IMR-90 (cell line): ENCODE measurements at regions not wholly inside any gene's neighbourhood (a gene's known extent, or its start where the extent isn't known, plus 50 kb on each side); places are given as distances from the start of the nearest gene placed in this dataset.

Source experiments
- ATAC-seq: fragments of 200-7000 bp; cut with Tn5 transposase; 2 replicates; pipeline ENCODE4 v1.9.1; 2020; ENCODE audit warnings: low read depth, mild to moderate bottlenecking, moderate library complexity
- BruUV-seq: library from RNA; stranded (reverse); fragments of 400-500 nt; replicated peaks from 2 replicates; lab custom pipeline; 2021; lab: Mats Ljungman, UMichigan
- CTCF ChIA-PET: fragments of 300-600 bp; formaldehyde crosslinking; extraction: SDS; loops from one replicate; lab custom pipeline; 2021; ENCODE audit warnings: antibody characterized with exemption; lab: Yijun Ruan, JAX
- POLR2A ChIA-PET: fragments of 300-600 bp; sonication (Branson Sonifier 250); formaldehyde crosslinking; loops from one replicate; lab custom pipeline; 2022; ENCODE audit warnings: antibody characterized with exemption; ENCODE audit not compliant: unreplicated experiment; lab: Charles Lee
- DNase-seq: peaks from one replicate; pipeline ENCODE4 v3.0.0; 2013
- H2AFZ ChIP-seq: replicated peaks from 2 replicates; pipeline ENCODE3; 2013; ENCODE audit warnings: low read length, mild to moderate bottlenecking; ENCODE audit not compliant: poor library complexity
- H2AK5ac ChIP-seq: 2 replicates; pipeline ENCODE4 v1.6.1; 2013; ENCODE audit warnings: low read depth, low read length, inconsistent platforms
- H2AK9ac ChIP-seq: replicated peaks from 2 replicates; pipeline ENCODE3; 2013; ENCODE audit warnings: mild to moderate bottlenecking, low read depth, low read length, moderate library complexity; ENCODE audit not compliant: poor library complexity
- H2BK120ac ChIP-seq: 2 replicates; pipeline ENCODE4 v1.6.1; 2013; ENCODE audit warnings: low read depth, low read length, inconsistent platforms
- H2BK15ac ChIP-seq: 3 replicates; pipeline ENCODE4 v1.6.1; 2013; ENCODE audit warnings: low read depth, low read length, inconsistent platforms
- H2BK20ac ChIP-seq: 2 replicates; pipeline ENCODE4 v1.6.1; 2013; ENCODE audit warnings: low read depth, mild to moderate bottlenecking, inconsistent platforms, low read length, moderate library complexity
- H2BK5ac ChIP-seq: 2 replicates; pipeline ENCODE4 v1.6.1; 2013; ENCODE audit warnings: mild to moderate bottlenecking, low read depth, low read length, inconsistent platforms; ENCODE audit not compliant: poor library complexity, severe bottlenecking
- H3K14ac ChIP-seq: replicated peaks from 2 replicates; pipeline ENCODE4 v1.6.1; 2013; ENCODE audit warnings: low read depth, low read length, inconsistent platforms
- H3K18ac ChIP-seq: 2 replicates; pipeline ENCODE4 v1.6.1; 2013; ENCODE audit warnings: low read depth, low read length, control low read depth
- H3K23ac ChIP-seq: 2 replicates; pipeline ENCODE4 v1.6.1; 2013; ENCODE audit warnings: low read depth, low read length, inconsistent platforms
- H3K27ac ChIP-seq: 2 replicates; pipeline ENCODE4 v1.5.1; 2013; ENCODE audit warnings: mild to moderate bottlenecking, control low read depth, low read length; ENCODE audit not compliant: insufficient read depth
- H3K27me3 ChIP-seq: 2 replicates; pipeline ENCODE4 v1.6.1; 2013; ENCODE audit warnings: low read length; ENCODE audit not compliant: control insufficient read depth, insufficient read depth
- H3K36me3 ChIP-seq: 2 replicates; pipeline ENCODE4 v1.6.1; 2013; ENCODE audit warnings: low read length, mixed read lengths; ENCODE audit not compliant: control insufficient read depth, insufficient read depth
- H3K4ac ChIP-seq: 2 replicates; pipeline ENCODE4 v1.6.1; 2013; ENCODE audit warnings: low read depth, low read length, inconsistent platforms
- H3K4me1 ChIP-seq: 2 replicates; pipeline ENCODE4 v1.6.1; 2013; ENCODE audit warnings: low read length, mixed read lengths; ENCODE audit not compliant: control insufficient read depth, insufficient read depth
- H3K4me2 ChIP-seq: 2 replicates; pipeline ENCODE4 v1.6.1; 2013; ENCODE audit warnings: low read depth, mild to moderate bottlenecking, control low read depth, low read length, moderate library complexity
- H3K4me3 ChIP-seq: 2 replicates; pipeline ENCODE4 v1.5.1; 2013; ENCODE audit warnings: low read depth, mild to moderate bottlenecking, control low read depth, low read length, moderate library complexity; ENCODE audit not compliant: insufficient read depth
- H3K56ac ChIP-seq: 2 replicates; pipeline ENCODE4 v1.6.1; 2013; ENCODE audit warnings: low read length, inconsistent platforms; ENCODE audit not compliant: insufficient read depth; ENCODE audit errors: extremely low read depth
- H3K79me1 ChIP-seq, 2 experiments: 2 replicates each; pipeline ENCODE4 v1.6.1; 2013; ENCODE audit warnings: low read length in 2 of 2, inconsistent platforms in 1 of 2, low read depth in 1 of 2
- H3K9ac ChIP-seq: 2 replicates; pipeline ENCODE4 v1.6.1; 2013; ENCODE audit warnings: low read depth, low read length, control low read depth
- H3K9me1 ChIP-seq: 2 replicates; pipeline ENCODE4 v1.6.1; 2013; ENCODE audit warnings: low read length, inconsistent platforms; ENCODE audit not compliant: insufficient read depth
- H3K9me3 ChIP-seq: 2 replicates; pipeline ENCODE4 v1.6.1; 2013; ENCODE audit warnings: low read length; ENCODE audit not compliant: control insufficient read depth, insufficient read depth
- H4K20me1 ChIP-seq: 2 replicates; pipeline ENCODE4 v1.6.1; 2013; ENCODE audit warnings: low read length, inconsistent platforms; ENCODE audit not compliant: insufficient read depth
- H4K5ac ChIP-seq: 2 replicates; pipeline ENCODE4 v1.6.1; 2013; ENCODE audit warnings: mild to moderate bottlenecking, low read depth, low read length, control low read depth
- H4K8ac ChIP-seq, 2 experiments: 2 replicates each; pipeline ENCODE4 v1.6.1; 2013; ENCODE audit warnings: low read depth in 2 of 2, low read length in 2 of 2, control low read depth in 1 of 2, inconsistent platforms in 1 of 2
- H4K91ac ChIP-seq: 2 replicates; pipeline ENCODE4 v1.6.1; 2013; ENCODE audit warnings: low read depth, low read length, inconsistent platforms; ENCODE audit not compliant: insufficient read depth
- CEBPB ChIP-seq: IDR thresholded peaks from 2 replicates; pipeline ENCODE4 v1.6.1; 2012; ENCODE audit warnings: low read depth, low read length, improper control_type of control experiment
- CTCF ChIP-seq: conservative IDR thresholded peaks from 2 replicates; pipeline ENCODE4 v1.5.1; 2012; ENCODE audit warnings: mild to moderate bottlenecking, low read depth, low read length, improper control_type of control experiment
- FOS ChIP-seq: fragments of 150-350 bp; IDR thresholded peaks from 2 replicates; pipeline ENCODE4 v1.6.1; 2016; ENCODE audit warnings: low read depth, low read length
- MAFK ChIP-seq: IDR thresholded peaks from 2 replicates; pipeline ENCODE4 v1.6.1; 2012; ENCODE audit warnings: low read depth, low read length, improper control_type of control experiment
- MAZ ChIP-seq: IDR thresholded peaks from 2 replicates; pipeline ENCODE4 v1.6.1; 2012; ENCODE audit warnings: low read depth, mild to moderate bottlenecking, low read length, improper control_type of control experiment, moderate library complexity, borderline replicate concordance
- RCOR1 ChIP-seq: IDR thresholded peaks from 2 replicates; pipeline ENCODE4 v1.6.1; 2012; ENCODE audit warnings: mild to moderate bottlenecking, low read length, improper control_type of control experiment; ENCODE audit not compliant: insufficient replicate concordance
- SMC3 ChIP-seq: fragments of 150-350 bp; IDR thresholded peaks from 2 replicates; pipeline ENCODE4 v1.6.1; 2016; ENCODE audit warnings: low read depth, mild to moderate bottlenecking, antibody characterized with exemption, low read length, moderate library complexity
- USF2 ChIP-seq: fragments of 150-350 bp; IDR thresholded peaks from 2 replicates; pipeline ENCODE4 v1.6.1; 2017; ENCODE audit warnings: mild to moderate bottlenecking, antibody characterized with exemption, low read length, low read depth
- WGBS, 2 experiments: methylation state at CpG; one replicate each; pipeline versions ENCODE4 v1.1.5 to v1.1.7; 2013; ENCODE audit warnings: missing lambda C conversion rate in 2 of 2; ENCODE audit not compliant: insufficient read length in 1 of 2; ENCODE audit errors: extremely low coverage in 2 of 2; 5-methylcytosine and 5-hydroxymethylcytosine counted together
- dilution Hi-C: fragments of 300-500 bp; cut with HindIII; formaldehyde crosslinking; loops from one replicate; pipeline ENCODE4 v1.14.3; 2018; ENCODE audit warnings: low sequenced_read_pairs; ENCODE audit not compliant: unreplicated experiment
- in situ Hi-C: fragments of 300-500 bp; cut with MboI; formaldehyde crosslinking; loops from 3 replicates; pipeline ENCODE4 v1.14.3; 2019; ENCODE audit warnings: low sequenced_read_pairs, inconsistent platforms, mixed read lengths
- intact Hi-C: fragments of 100-400 bp; cut with micrococcal nuclease; formaldehyde crosslinking; loops from 2 replicates; pipeline ENCODE4 v1.10.0; 2022

GRCh38 chr14:83842547-83842946 lies 1687.4 kb upstream of the FLRT2 start:
- Histone ChIP-seq H3K27me3 (no peaks in the 10 kb centered on the region), H3K9me1 (no peaks in the 10 kb centered on the region), H3K4me1 (no peaks in the 10 kb centered on the region), H3K4ac (no peak overlapping the region), H2BK5ac (no peak overlapping the region), H3K56ac (no peak overlapping the region), H3K36me3 (no peaks in the 10 kb centered on the region), H3K4me3 (no peak overlapping the region), H3K27ac (no peak overlapping the region), H2AK5ac (no peak overlapping the region), H3K4me2 (no peak overlapping the region), H2BK120ac (no peak overlapping the region), H3K9ac (no peak overlapping the region), H3K23ac (no peak overlapping the region), H4K20me1 (no peaks in the 10 kb centered on the region), H2AK9ac (no peak overlapping the region), H2BK20ac (no peak overlapping the region), H4K91ac (no peak overlapping the region), H4K5ac (no peak overlapping the region), H3K9me3 (no peaks in the 10 kb centered on the region), H2AFZ (no peak overlapping the region), H4K8ac (no peak overlapping the region), H2BK15ac (no peak overlapping the region), H3K14ac (no peak overlapping the region), H3K79me1 (no peaks in the 10 kb centered on the region), H3K18ac (no peak overlapping the region)
- dilution Hi-C loops, result no loop called here
- in situ Hi-C loops, result no loop called here
- ChIA-PET CTCF (interaction anchor here (0.6 kb wide), 2 partner anchors 81 to 475 kb away, joined by 3 read pairs; no protein-coding TSS in a partner anchor), POLR2A (no interaction called here)
- WGBS, 2 experiments, result no CpG with 5 or more reads among the region's 3 CpGs
- BruUV-seq, result no TSS peak
- ATAC-seq (no peak), DNase-seq (no peak)
- TF ChIP-seq USF2, result no peak
- no peak for TF ChIP-seq RCOR1
- no peak for TF ChIP-seq FOS
- no peak for TF ChIP-seq MAZ
- TF ChIP-seq SMC3, result no peak
- no peak for TF ChIP-seq CEBPB
- no peak for TF ChIP-seq CTCF
- no peak for TF ChIP-seq MAFK
- intact Hi-C loops, result no loop called here
